Thymus (tissue), 11 donors: ENCODE measurements at regions not wholly inside any gene's neighbourhood (a gene's known extent, or its start where the extent isn't known, plus 50 kb on each side); places are given as distances from the start of the nearest gene placed in this dataset.

Experiments used
- DNase-seq, 9 donors: peaks; one replicate each; pipeline ENCODE4 v3.0.0-alpha.2; 2013; ENCODE audit warnings: low spot score in 9 of 9, low read depth in 6 of 9, missing footprints in 1 of 9
- H3K27ac ChIP-seq, 2 donors: one replicate each; pipeline ENCODE4 v1.5.1; 2013; ENCODE audit warnings: control low read depth in 1 of 2, low read depth in 1 of 2, low read length in 1 of 2, mild to moderate bottlenecking in 1 of 2, moderate library complexity in 1 of 2
- H3K27me3 ChIP-seq, 2 donors: one replicate each; pipeline ENCODE4 v1.5.1; 2013; ENCODE audit warnings: low read length in 1 of 2; ENCODE audit not compliant: control insufficient read depth in 2 of 2, insufficient read depth in 1 of 2
- H3K36me3 ChIP-seq, 2 donors: one replicate each; pipeline ENCODE4 v1.5.1; 2013; ENCODE audit warnings: low read length in 1 of 2, mild to moderate bottlenecking in 1 of 2, moderate library complexity in 1 of 2; ENCODE audit not compliant: control insufficient read depth in 2 of 2, insufficient read depth in 2 of 2
- H3K4me1 ChIP-seq, 2 donors: one replicate each; pipeline ENCODE4 v1.5.1; 2013; ENCODE audit warnings: low read length in 2 of 2; ENCODE audit not compliant: control insufficient read depth in 2 of 2, insufficient read depth in 2 of 2
- H3K4me3 ChIP-seq, 2 donors: one replicate each; pipeline ENCODE4 v1.5.1; 2013; ENCODE audit warnings: low read length in 2 of 2, control low read depth in 1 of 2, mild to moderate bottlenecking in 1 of 2
- H3K9me3 ChIP-seq, 2 donors: one replicate each; pipeline ENCODE4 v1.5.1; 2013; ENCODE audit warnings: low read length in 1 of 2, mild to moderate bottlenecking in 1 of 2; ENCODE audit not compliant: control insufficient read depth in 2 of 2, insufficient read depth in 1 of 2
- WGBS: extraction: QIAGEN DNeasy Blood & Tissue Kit; methylation state at CpG from one replicate; pipeline ENCODE4 v1.1.7; 2013; 5-methylcytosine and 5-hydroxymethylcytosine counted together
- donor health status: healthy.

DNA sequence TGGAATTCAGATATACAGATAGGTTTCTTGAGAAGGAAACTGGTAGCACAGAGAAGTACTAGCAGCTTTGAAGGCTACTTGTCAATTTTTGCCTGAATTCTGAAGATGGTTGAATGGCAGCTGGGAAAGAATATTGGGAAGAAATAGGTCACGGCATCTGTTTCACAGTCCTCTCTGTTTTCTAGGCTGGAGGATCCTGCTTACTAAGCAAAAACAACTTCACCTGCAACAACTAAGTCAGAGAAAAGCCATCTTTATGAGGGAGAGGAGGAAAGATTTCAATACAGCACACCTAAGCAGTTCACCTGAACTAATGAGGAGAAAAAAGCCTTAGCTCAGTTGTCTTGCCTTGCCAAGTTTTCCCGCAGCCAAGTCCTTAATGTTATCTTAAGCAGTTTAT, 975.5 kb upstream of the EPHA7 start:
- DNase-seq, result no peak
- Histone ChIP-seq H3K4me3 (no peak overlapping the region), H3K4me1 (no peaks in the 10 kb centered on the region), H3K9me3 (no peaks in the 10 kb centered on the region), H3K27ac (no peak overlapping the region), H3K27me3 (no peaks in the 10 kb centered on the region), H3K36me3 (no peaks in the 10 kb centered on the region)
- WGBS, result 90% methylated on average over 2 of the region's 2 CpGs

DNA sequence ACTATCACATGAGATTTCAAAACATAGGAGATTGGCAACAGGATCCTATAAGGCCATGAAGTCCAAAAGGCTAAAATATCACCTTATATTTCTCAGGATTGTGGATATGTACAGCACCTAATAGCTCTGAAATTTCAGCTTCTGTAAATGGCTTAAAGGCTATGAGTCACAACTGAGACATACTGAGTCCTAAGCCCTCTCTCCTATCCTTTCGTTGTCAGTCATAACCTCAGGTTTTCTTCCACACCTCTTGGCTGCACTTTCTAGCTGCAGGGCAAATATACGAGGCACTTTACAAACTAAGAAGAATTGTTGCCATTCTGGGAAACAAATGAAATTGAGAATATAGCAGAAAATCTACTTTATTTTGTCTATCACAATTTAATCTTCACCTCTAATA, 969.9 kb upstream of the EPHA7 start:
- H3K9me3 ChIP-seq, result no peaks in the 10 kb centered on the region
- WGBS, result 89% methylated on average over 2 of the region's 2 CpGs
- no peaks in the 10 kb centered on the region for H3K4me1 ChIP-seq
- no peak for DNase-seq
- H3K27me3 ChIP-seq, result no peaks in the 10 kb centered on the region
- no peaks in the 10 kb centered on the region for H3K36me3 ChIP-seq
- no peak overlapping the region for H3K27ac ChIP-seq
- H3K4me3 ChIP-seq, result no peak overlapping the region

DNA sequence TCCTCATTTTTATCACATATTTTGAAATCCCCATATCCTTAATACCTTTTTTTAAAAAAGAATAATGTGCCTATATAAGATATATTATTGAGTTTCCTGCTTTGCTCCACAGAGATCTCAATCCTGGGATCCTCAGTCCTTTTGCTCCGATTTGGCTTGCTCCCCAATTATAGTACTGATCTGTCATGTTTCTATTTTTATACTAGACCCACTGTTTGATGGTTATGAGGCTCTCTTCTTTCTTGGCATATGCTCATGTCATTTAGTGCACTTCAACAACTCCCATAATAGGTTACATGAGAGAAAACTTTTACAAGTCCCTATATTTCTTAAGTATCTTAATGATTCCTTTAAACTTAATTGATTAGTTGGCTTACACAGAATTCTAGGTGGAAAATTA, 958.5 kb upstream of the EPHA7 start:
- Histone ChIP-seq H3K4me1 (no peaks in the 10 kb centered on the region), H3K27me3 (no peaks in the 10 kb centered on the region), H3K27ac (no peak overlapping the region), H3K9me3 (no peaks in the 10 kb centered on the region), H3K4me3 (no peak overlapping the region), H3K36me3 (no peaks in the 10 kb centered on the region)
- no peak for DNase-seq
- WGBS, result 88% methylated on average over 1 of the region's 1 CpG

DNA sequence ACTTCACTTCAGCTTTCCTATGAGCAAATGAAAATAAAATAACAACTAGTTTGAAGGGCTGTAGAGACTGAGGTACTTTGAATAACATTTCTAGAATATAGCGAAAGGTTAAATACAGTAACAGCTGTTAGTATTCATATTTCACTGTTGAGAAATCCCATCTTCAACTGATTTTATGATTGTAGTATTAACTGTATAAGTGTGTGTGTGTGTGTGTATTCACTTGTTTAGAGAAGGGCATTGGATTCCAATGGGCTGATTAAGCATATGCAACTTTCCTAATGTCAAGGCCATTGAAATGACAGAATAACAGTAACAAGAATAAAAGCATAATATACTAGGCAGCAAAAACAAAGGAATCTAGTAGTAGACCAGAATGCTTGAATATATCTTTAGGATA, 957.5 kb upstream of the EPHA7 start:
- Histone ChIP-seq H3K36me3 (no peaks in the 10 kb centered on the region), H3K4me3 (no peak overlapping the region), H3K27me3 (no peaks in the 10 kb centered on the region), H3K4me1 (no peaks in the 10 kb centered on the region), H3K9me3 (no peaks in the 10 kb centered on the region), H3K27ac (no peak overlapping the region)
- DNase-seq, result no peak
- WGBS, result 95% methylated on average over 1 of the region's 1 CpG

DNA sequence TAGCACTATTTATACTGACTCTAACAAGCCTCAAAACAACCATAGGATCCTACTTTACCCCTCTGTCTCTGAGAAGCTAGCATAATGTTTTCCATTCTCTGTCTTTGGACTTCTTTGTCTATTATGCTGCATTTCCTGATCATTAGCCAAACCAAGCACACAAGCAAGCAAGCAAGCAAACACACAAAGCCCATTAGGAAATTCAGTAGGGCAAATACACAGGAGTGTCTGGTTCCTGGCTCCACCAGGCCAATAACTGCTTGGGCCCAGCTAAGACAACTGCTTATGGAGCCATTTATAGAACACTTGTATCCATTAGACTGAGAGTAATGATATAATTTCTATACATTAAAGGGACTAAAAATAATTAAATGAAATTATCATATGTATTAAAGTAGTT, 952.9 kb upstream of the EPHA7 start:
- Histone ChIP-seq H3K9me3 (no peaks in the 10 kb centered on the region), H3K4me1 (no peaks in the 10 kb centered on the region), H3K27me3 (no peaks in the 10 kb centered on the region), H3K4me3 (no peak overlapping the region), H3K27ac (no peak overlapping the region), H3K36me3 (no peaks in the 10 kb centered on the region)
- no peak for DNase-seq

DNA sequence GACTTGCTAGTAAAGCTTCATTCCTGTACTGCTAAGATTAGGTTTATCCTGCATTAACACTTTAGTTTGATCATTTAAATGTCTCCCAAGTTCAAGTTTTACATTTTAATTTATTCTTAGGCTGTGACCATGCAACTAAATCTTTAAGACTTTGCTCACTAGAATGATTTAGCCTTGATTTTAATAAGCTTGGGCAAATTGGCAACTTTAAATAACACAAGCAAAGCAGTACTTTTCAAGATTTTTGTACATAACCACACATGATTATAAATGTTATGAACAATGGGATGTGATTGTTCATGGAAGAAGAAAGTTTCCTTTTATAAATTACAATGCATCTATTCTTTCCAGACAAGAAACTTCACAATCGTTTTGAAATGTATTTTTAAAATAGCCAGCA, 948.0 kb upstream of the EPHA7 start:
- 79% methylated on average over 1 of the region's 1 CpG for WGBS
- Histone ChIP-seq H3K36me3 (no peaks in the 10 kb centered on the region), H3K27me3 (no peaks in the 10 kb centered on the region), H3K4me3 (no peak overlapping the region), H3K27ac (no peak overlapping the region), H3K9me3 (peaks cover 0 to 3% of the 10 kb centered on the region in 2 donors), H3K4me1 (no peaks in the 10 kb centered on the region)
- DNase-seq, result no peak

DNA sequence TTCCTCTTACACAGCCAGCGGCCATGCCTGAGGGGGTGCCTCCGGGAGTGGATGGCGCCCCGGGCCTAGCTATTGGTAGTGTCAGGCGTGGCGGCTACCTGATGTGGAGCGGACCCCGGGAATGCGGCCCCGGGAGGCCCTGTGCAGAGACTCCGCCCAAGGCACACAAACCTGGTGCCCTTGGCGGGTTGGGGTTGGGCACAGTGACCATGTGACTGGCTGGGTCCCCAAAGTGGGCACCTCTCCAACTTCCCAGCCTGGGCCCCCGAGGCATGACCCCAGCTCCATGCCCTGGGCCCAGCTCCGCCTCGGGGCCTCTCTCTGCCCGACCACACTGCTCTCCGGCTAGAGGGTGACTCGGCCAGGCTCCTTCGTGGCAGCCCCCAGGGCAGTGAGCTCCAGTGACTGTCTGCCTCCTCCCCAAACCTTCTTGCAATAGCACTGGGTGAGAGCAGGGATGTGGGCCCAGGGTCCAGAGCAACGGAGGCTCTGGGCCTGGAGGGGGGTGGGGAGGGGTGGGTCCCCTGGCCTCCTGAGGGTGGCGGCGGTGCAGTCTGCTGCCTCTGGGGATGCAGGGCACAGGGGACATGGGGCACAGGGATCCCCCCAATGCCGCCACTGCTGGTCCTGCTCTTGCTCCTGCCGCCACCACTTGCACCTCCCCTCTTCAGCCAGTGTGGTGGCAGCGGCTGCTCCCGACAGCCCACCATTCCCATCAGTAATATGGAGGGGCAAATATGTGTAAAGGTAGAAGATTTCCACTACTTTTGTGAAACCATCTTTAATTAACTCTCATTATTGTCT, 942.9 kb upstream of the EPHA7 start:
- DNase-seq, result no peak

DNA sequence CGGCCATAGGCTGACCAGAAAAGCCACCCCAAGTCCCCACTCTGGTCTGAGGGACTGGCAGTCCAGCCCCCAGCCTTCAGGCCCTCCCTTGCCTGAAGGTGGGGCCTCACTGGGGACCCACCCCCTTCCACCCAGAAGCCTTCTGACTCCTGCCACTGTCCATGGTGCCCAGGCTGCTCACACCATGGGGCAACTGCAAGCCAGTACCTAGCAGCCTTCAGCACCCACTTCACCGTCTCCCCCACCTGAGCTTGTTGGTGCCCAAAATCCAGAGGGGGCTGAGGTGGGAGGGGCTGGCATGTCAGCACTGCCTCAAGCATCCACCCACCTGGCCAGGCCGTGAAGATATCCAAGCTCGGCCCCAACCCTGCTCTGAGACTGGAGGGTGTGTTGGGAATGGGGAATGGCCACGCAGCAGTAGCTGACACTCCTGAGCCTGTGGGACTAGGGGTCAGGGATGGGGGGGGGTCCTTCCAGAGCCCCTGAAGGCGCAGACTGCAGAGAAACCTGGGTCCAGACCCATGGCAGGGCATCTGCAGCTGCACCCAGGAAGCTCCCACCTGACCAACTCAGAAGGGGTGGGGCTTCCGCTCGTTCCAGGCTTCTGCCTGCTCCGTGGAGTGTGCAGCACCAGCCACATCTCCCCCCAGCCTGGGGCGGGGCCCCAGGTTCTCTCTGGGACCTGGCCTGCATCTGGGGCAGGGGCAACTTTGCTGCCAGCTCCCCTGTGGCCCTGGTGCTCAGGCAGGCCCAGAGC, 942.1 kb upstream of the EPHA7 start:
- WGBS, result 91% methylated on average over 10 of the region's 10 CpGs
- DNase-seq, result peak in 1 of 9 donors; percentile 1

More for the DNA sequence above, 942.9 kb upstream of the EPHA7 start:
- 98% methylated on average over 26 of the region's 26 CpGs for WGBS
- no peaks in the 10 kb centered on the region for H3K27me3 ChIP-seq
- no peak overlapping the region for H3K27ac ChIP-seq
- H3K4me3 ChIP-seq, result no peak overlapping the region
- no peaks in the 10 kb centered on the region for H3K36me3 ChIP-seq
- peaks cover 0 to 25% of the 10 kb centered on the region in 2 donors for H3K9me3 ChIP-seq
- no peaks in the 10 kb centered on the region for H3K4me1 ChIP-seq

DNA sequence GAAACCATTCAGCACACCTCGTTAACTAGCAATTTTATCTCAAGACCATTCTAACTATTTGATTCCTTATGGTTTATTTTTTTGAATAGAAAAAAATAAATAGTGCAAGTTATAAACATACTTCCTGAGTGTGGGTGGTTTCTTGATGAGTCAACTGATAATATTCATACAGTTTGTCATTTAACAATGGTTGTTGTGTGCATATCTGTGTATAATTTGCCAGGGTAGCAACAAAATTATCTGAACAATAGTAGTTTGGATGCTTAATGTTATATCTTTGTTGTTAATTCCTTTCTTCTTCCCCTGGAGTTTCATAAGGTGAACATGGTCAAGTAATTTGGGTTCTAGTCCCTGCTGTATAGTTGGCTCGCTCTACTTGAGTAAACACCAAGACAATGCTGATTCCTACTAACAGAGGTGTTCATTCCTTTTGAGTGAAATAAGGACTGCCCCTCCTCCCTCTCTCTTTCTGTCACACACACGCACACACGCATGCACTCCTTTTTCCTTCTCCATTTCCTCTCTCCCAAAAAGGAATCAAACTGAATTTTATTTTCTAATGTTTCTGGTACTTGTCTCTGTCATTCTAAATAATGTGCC, 938.1 kb upstream of the EPHA7 start:
- 89% methylated on average over 4 of the region's 4 CpGs for WGBS

More for the DNA sequence above, 942.1 kb upstream of the EPHA7 start:
- Histone ChIP-seq H3K27me3 (no peaks in the 10 kb centered on the region), H3K4me3 (no peak overlapping the region), H3K4me1 (no peaks in the 10 kb centered on the region), H3K27ac (no peak overlapping the region), H3K36me3 (no peaks in the 10 kb centered on the region), H3K9me3 (peaks cover 0 to 25% of the 10 kb centered on the region in 2 donors)

More for the DNA sequence above, 938.1 kb upstream of the EPHA7 start:
- Histone ChIP-seq H3K4me1 (no peaks in the 10 kb centered on the region), H3K4me3 (no peak overlapping the region), H3K27me3 (no peaks in the 10 kb centered on the region), H3K9me3 (peaks cover 0 to 24% of the 10 kb centered on the region in 2 donors), H3K36me3 (no peaks in the 10 kb centered on the region), H3K27ac (no peak overlapping the region)
- DNase-seq, result no peak
